Stimulated activated naive CD8-positive, alpha-beta T cell treated with anti-CD3 and anti-CD28 coated beads, Interleukin-15, Interleukin-2, amounts not matched to agents 100 U/mL and 50 U/mL, for 24 hours (primary cell): ENCODE measurements at regions not wholly inside any gene's neighbourhood (a gene's known extent, or its start where the extent isn't known, plus 50 kb on each side); places are given as distances from the start of the nearest gene placed in this dataset.
"Not testable (repeated sequence)": the region's sequence is repeated elsewhere in the genome, so short reads cannot be mapped to it uniquely, and the experiment has no call there.

Experiments used
- ATAC-seq: fragments of 150-1000 bp; cut with Tn5 transposase; one replicate; pipeline ENCODE4 v1.10.0; 2021
- DNase-seq: peaks from one replicate; pipeline ENCODE4 v3.0.0; 2021

- ATAC-seq = no peak
- no peak for DNase-seq
These were observed 160.1 kb upstream of the DAP start for GRCh38 chr5:10921160-10921559.

GRCh38 chr5:10920400-10920799, 159.4 kb upstream of the DAP start:
- ATAC-seq = no peak
- no peak for DNase-seq

- no peak for ATAC-seq
- no peak for DNase-seq
These were observed 153.9 kb upstream of the DAP start for GRCh38 chr5:10914741-10915480.

GRCh38 chr5:10913841-10914240, 152.8 kb upstream of the DAP start:
- ATAC-seq = no peak
- DNase-seq = no peak

- no peak for DNase-seq
- ATAC-seq = no peak
These were observed 152.3 kb upstream of the DAP start for GRCh38 chr5:10913181-10913810.

GRCh38 chr5:10912435-10912834, 151.4 kb upstream of the DAP start:
- ATAC-seq (no peak), DNase-seq (no peak)

- no peak for DNase-seq
- no peak for ATAC-seq
These were observed 149.2 kb upstream of the DAP start for GRCh38 chr5:10910261-10910660.

- no peak for ATAC-seq
- no peak for DNase-seq
These were observed 143.9 kb upstream of the DAP start for GRCh38 chr5:10904862-10905432.

GRCh38 chr5:10903786-10904560, 142.9 kb upstream of the DAP start:
- ATAC-seq (no peak), DNase-seq (no peak)

GRCh38 chr5:10902145-10902544, 141.1 kb upstream of the DAP start:
- DNase-seq = no peak
- no peak for ATAC-seq

GRCh38 chr5:10898514-10898913, 137.5 kb upstream of the DAP start:
- ATAC-seq = no peak

GRCh38 chr5:10896016-10896415, 135.0 kb upstream of the DAP start:
- no peak for DNase-seq
- no peak for ATAC-seq

More at GRCh38 chr5:10898514-10898913, 137.5 kb upstream of the DAP start:
- DNase-seq = no peak

GRCh38 chr5:10894445-10895054, 133.5 kb upstream of the DAP start:
- ATAC-seq = no peak
- no peak for DNase-seq

- no peak for ATAC-seq
- no peak for DNase-seq
These were observed 131.8 kb upstream of the DAP start for GRCh38 chr5:10892911-10893215.

GRCh38 chr5:10892147-10892910, 131.3 kb upstream of the DAP start:
- ATAC-seq = no peak
- DNase-seq = no peak

- ATAC-seq = no peak
- DNase-seq = no peak
These were observed 130.2 kb upstream of the DAP start for GRCh38 chr5:10891193-10891592.

- ATAC-seq = no peak
- no peak for DNase-seq
These were observed 125.5 kb upstream of the DAP start for GRCh38 chr5:10886497-10886896.

- DNase-seq = peak; percentile 5
- peak; percentile 66 for ATAC-seq
These were observed 124.0 kb upstream of the DAP start for GRCh38 chr5:10885026-10885425.

GRCh38 chr5:10883945-10884344, 122.9 kb upstream of the DAP start:
- not testable (repeated sequence) for DNase-seq, ATAC-seq

- no peak for DNase-seq
- ATAC-seq = no peak
These were observed 119.9 kb upstream of the DAP start for GRCh38 chr5:10880934-10881333.

GRCh38 chr5:10876996-10877395, 116.0 kb upstream of the DAP start:
- not testable (repeated sequence) for ATAC-seq, DNase-seq
